ENCODE measurements at regions not wholly inside any gene's neighbourhood (a gene's known extent, or its start where the extent isn't known, plus 50 kb on each side); places are given as distances from the start of the nearest gene placed in this dataset.

DNA sequence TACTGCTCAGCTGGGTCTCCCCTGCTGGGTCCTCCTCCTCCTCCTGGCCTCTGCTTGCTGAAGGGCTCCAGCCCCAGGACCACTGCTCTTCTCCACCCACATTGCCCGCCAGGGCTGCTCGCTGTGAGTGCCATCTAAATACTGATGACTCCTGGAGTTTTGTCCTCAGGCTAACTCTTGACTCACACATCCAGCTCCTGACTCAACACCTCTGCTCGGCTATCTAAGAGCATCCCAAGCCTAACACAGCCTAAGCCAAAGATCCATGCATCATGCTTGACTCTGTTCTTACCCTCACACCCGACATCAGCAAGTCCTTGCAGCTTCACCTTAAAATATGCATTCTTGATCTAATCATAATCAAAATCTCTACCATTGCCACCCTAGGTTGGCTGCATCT is 260.2 kb downstream of the KLF13 start:
- ATAC-seq (ENCODE audit: low read depth) (no peak), DNase-seq (no peak)

GRCh38 chr15:31587583-31587982 is 260.9 kb downstream of the KLF13 start:
- Histone ChIP-seq H3K4me2 (replicated peaks; ENCODE audit: low read depth, low read length, poor library complexity, severe bottlenecking) (no peak overlapping the region), H3K27ac (ENCODE audit: low read length in 2 of 2) (no peak overlapping the region), H3K79me2 (ENCODE audit: control insufficient read depth, insufficient read depth, low read length) (no peaks in the 10 kb centered on the region), H3K9me3 (ENCODE audit: control extremely low read depth in 1 of 3, control insufficient read depth in 2 of 3, insufficient read depth in 1 of 3, low read length in 2 of 3) (peaks cover 0 to 12% (median 5%) of the 10 kb centered on the region in 3 donors), H3K36me3 (replicated peaks in 1 of 2; ENCODE audit: control extremely low read depth in 1 of 2, control insufficient read depth in 1 of 2, extremely low read depth in 1 of 2, insufficient read depth in 2 of 2, low read length in 1 of 2) (no peaks in the 10 kb centered on the region), H3K9ac (ENCODE audit: low read length) (no peak overlapping the region), H3K4me1 (ENCODE audit: control insufficient read depth in 2 of 2, insufficient read depth in 2 of 2, low read length in 2 of 2) (no peaks in the 10 kb centered on the region), H3K27me3 (replicated peaks in 1 of 4; ENCODE audit: control extremely low read depth in 1 of 4, control insufficient read depth in 3 of 4, insufficient read depth in 4 of 4, low read length in 3 of 4) (peaks cover 0 to 7% (median 0%) of the 10 kb centered on the region in 4 experiments), H2AFZ (ENCODE audit: insufficient read depth, low read depth, low read length, poor library complexity, severe bottlenecking) (no peak overlapping the region), H3K4me3 (ENCODE audit: control extremely low read depth in 1 of 5, extremely low read depth in 1 of 5, insufficient read depth in 1 of 5, low read depth in 2 of 5, low read length in 4 of 5) (no peak overlapping the region), H4K20me1 (ENCODE audit: control insufficient read depth, insufficient read depth, low read length, poor library complexity, severe bottlenecking) (no peaks in the 10 kb centered on the region)
- POLR2A ChIA-PET, result no interaction called here
- peaks cover 4% of the 10 kb centered on the region for H3K9me3 Mint-ChIP-seq (ENCODE audit: insufficient read depth)
- ATAC-seq (ENCODE audit: low read depth), result no peak
- DNase-seq, result no peak
- no peaks in the 10 kb centered on the region for H3K4me1 Mint-ChIP-seq
- TF ChIP-seq, protein P1, sequence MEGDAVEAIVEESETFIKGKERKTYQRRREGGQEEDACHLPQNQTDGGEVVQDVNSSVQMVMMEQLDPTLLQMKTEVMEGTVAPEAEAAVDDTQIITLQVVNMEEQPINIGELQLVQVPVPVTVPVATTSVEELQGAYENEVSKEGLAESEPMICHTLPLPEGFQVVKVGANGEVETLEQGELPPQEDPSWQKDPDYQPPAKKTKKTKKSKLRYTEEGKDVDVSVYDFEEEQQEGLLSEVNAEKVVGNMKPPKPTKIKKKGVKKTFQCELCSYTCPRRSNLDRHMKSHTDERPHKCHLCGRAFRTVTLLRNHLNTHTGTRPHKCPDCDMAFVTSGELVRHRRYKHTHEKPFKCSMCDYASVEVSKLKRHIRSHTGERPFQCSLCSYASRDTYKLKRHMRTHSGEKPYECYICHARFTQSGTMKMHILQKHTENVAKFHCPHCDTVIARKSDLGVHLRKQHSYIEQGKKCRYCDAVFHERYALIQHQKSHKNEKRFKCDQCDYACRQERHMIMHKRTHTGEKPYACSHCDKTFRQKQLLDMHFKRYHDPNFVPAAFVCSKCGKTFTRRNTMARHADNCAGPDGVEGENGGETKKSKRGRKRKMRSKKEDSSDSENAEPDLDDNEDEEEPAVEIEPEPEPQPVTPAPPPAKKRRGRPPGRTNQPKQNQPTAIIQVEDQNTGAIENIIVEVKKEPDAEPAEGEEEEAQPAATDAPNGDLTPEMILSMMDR (IDR thresholded peaks at IDR 0.05), result no peak
- no peak for TF ChIP-seq EZH2 (IDR thresholded peaks at IDR 0.05; ENCODE audit: borderline replicate concordance, insufficient read depth, low read depth, low read length, poor library complexity, severe bottlenecking)
- CTCF ChIA-PET, result no interaction called here
- WGBS (ENCODE audit: insufficient coverage), result 90% methylated on average over 4 of the region's 4 CpGs
- intact Hi-C loops (cut with micrococcal nuclease), result no loop called here
- peaks cover 20% of the 10 kb centered on the region for H3K27me3 Mint-ChIP-seq
- H3K27ac Mint-ChIP-seq, result no peak overlapping the region
- H3K4me3 Mint-ChIP-seq, result no peak overlapping the region

More for the DNA sequence above, 260.2 kb downstream of the KLF13 start:
- H3K36me3 ChIP-seq (replicated peaks in 1 of 2; ENCODE audit: control extremely low read depth in 1 of 2, control insufficient read depth in 1 of 2, extremely low read depth in 1 of 2, insufficient read depth in 2 of 2, low read length in 1 of 2), result no peaks in the 10 kb centered on the region
- Mint-ChIP-seq H3K4me3 (no peak overlapping the region), H3K27ac (no peak overlapping the region), H3K9me3 (ENCODE audit: insufficient read depth) (peaks cover 9% of the 10 kb centered on the region), H3K4me1 (no peaks in the 10 kb centered on the region), H3K27me3 (peaks cover 25% of the 10 kb centered on the region)
- H2AFZ ChIP-seq (ENCODE audit: insufficient read depth, low read depth, low read length, poor library complexity, severe bottlenecking), result no peak overlapping the region
- intact Hi-C loops (cut with micrococcal nuclease), result no loop called here
- WGBS (ENCODE audit: insufficient coverage), result 95% methylated on average over 3 of the region's 4 CpGs
- ChIA-PET POLR2A (no interaction called here), CTCF (no interaction called here)
- no peak overlapping the region for H3K9ac ChIP-seq (ENCODE audit: low read length)
- H3K4me2 ChIP-seq (replicated peaks; ENCODE audit: low read depth, low read length, poor library complexity, severe bottlenecking), result no peak overlapping the region
- H3K4me3 ChIP-seq (ENCODE audit: control extremely low read depth in 1 of 5, extremely low read depth in 1 of 5, insufficient read depth in 1 of 5, low read depth in 2 of 5, low read length in 4 of 5), result no peak overlapping the region
- H3K9me3 ChIP-seq (ENCODE audit: control extremely low read depth in 1 of 3, control insufficient read depth in 2 of 3, insufficient read depth in 1 of 3, low read length in 2 of 3), result peaks cover 0 to 12% (median 5%) of the 10 kb centered on the region in 3 donors
- H3K79me2 ChIP-seq (ENCODE audit: control insufficient read depth, insufficient read depth, low read length), result no peaks in the 10 kb centered on the region
- TF ChIP-seq, protein P1 (IDR thresholded peaks at IDR 0.05), result no peak
- TF ChIP-seq EZH2 (IDR thresholded peaks at IDR 0.05; ENCODE audit: borderline replicate concordance, insufficient read depth, low read depth, low read length, poor library complexity, severe bottlenecking), result no peak
- H3K27me3 ChIP-seq (replicated peaks in 1 of 4; ENCODE audit: control extremely low read depth in 1 of 4, control insufficient read depth in 3 of 4, insufficient read depth in 4 of 4, low read length in 3 of 4), result peaks cover 0 to 7% (median 0%) of the 10 kb centered on the region in 4 experiments
- no peaks in the 10 kb centered on the region for H4K20me1 ChIP-seq (ENCODE audit: control insufficient read depth, insufficient read depth, low read length, poor library complexity, severe bottlenecking)
- H3K27ac ChIP-seq (ENCODE audit: low read length in 2 of 2), result no peak overlapping the region
- no peaks in the 10 kb centered on the region for H3K4me1 ChIP-seq (ENCODE audit: control insufficient read depth in 2 of 2, insufficient read depth in 2 of 2, low read length in 2 of 2)

Data from B cell (primary cell).